SK-N-MC (cell line): ENCODE measurements at regions not wholly inside any gene's neighbourhood (a gene's known extent, or its start where the extent isn't known, plus 50 kb on each side); places are given as distances from the start of the nearest gene placed in this dataset.

ENCODE experiments used
- EZH2 ChIP-seq: fragments of 200-600 bp; sonication (generic); IDR thresholded peaks from one replicate; pipeline ENCODE4 v1.6.1; 2017; ENCODE audit warnings: antibody characterized with exemption
- POLR2AphosphoS5 ChIP-seq: IDR thresholded peaks from 2 replicates; pipeline ENCODE4 v1.6.1; 2012; ENCODE audit warnings: mild to moderate bottlenecking, low read depth, low read length, borderline replicate concordance

DNA sequence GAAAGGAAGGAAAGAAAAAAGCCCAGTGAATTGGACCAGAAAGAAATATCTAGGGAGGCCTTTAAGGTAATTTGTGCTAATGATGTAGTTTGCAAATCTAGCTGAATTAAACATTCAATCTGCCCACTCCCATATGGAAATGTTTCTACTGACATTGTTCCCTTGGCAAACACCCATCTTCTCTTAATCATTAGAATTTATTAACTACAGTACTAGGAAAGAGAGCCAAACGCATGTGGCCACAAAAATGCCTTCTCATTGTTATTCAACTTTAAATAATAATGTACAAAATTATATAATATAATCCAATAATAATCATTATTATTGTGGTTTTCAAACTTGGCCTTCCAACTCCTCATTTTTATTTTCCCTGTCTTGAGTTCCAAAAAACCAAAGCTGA lies 234.7 kb downstream of the NHLRC3 start:
- no peak; the same call in 1 of the 2 replicates for TF ChIP-seq POLR2AphosphoS5
- no peak for TF ChIP-seq EZH2
